Nephron progenitor cell (in vitro differentiated cells): ENCODE measurements at regions not wholly inside any gene's neighbourhood (a gene's known extent, or its start where the extent isn't known, plus 50 kb on each side); places are given as distances from the start of the nearest gene placed in this dataset.

Experiments
- DNase-seq: peaks from one replicate; pipeline ENCODE4 v3.0.0; 2021
- H3K27ac Mint-ChIP-seq: 2 replicates; pipeline ENCODE4 v1.8.0; 2021; ENCODE audit warnings: mild to moderate bottlenecking, moderate library complexity, mixed read lengths
- H3K27me3 Mint-ChIP-seq: 2 replicates; pipeline ENCODE4 v1.8.0; 2021; ENCODE audit warnings: mild to moderate bottlenecking, low read depth, mixed read lengths; ENCODE audit not compliant: poor library complexity
- H3K36me3 Mint-ChIP-seq: 2 replicates; pipeline ENCODE4 v1.8.0; 2021; ENCODE audit warnings: low read depth, mixed read lengths
- H3K4me1 Mint-ChIP-seq: 2 replicates; pipeline ENCODE4 v1.8.0; 2021; ENCODE audit warnings: mixed read lengths
- H3K4me3 Mint-ChIP-seq: 2 replicates; pipeline ENCODE4 v1.8.0; 2021; ENCODE audit warnings: mild to moderate bottlenecking, moderate library complexity, mixed read lengths
- H3K9me3 Mint-ChIP-seq: 2 replicates; pipeline ENCODE4 v1.8.0; 2021; ENCODE audit warnings: mild to moderate bottlenecking, moderate library complexity, mixed read lengths
- TF ChIP-seq, protein P1 (sequence below): fragments of 200-600 bp; sonication (generic); IDR thresholded peaks from 2 replicates; pipeline ENCODE4 v1.5.0; 2021; ENCODE audit warnings: antibody characterized with exemption

DNA sequence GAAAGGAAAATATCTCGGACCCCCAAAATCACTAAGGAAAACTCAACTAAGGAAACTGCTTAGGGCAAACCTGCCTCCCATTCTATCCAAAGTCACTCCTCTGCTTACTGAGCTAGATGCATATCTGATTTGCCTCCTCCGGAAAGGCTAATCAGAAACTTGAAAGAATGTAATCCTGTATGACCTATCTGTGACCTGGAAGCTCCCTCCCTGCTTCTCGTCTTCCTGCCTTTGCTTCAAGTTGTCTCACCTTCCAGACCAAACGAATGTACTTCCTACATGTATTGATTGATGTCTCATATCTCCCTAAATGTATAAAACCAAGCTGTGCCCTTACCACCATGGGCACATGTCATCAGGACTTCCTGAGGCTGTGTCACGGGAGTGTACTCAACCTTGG, 58.1 kb upstream of the SEC61G start:
- no peak for DNase-seq

DNA sequence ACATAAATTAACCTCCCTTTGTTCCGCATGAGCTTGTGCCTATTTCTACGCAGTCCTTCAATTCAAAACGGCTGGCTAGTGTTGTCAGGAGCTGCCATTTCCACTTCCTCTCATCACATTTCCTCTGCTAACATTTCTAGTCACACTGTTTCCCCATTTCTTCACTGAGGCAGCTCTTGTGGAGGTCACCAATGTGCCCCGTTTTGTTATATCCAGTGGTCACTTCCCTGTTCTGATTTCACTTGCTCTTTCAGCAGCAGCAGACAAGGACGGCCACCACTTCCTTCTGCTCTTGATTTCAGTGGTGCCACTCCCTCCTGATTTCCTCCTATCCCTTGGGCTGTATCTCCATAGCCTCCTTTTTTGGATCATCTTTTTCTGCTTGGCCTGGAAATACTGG, 64.8 kb upstream of the SEC61G start:
- DNase-seq, result no peak
- no peaks in the 10 kb centered on the region for H3K36me3 Mint-ChIP-seq
- no peak overlapping the region for H3K27ac Mint-ChIP-seq
- TF ChIP-seq, protein P1, sequence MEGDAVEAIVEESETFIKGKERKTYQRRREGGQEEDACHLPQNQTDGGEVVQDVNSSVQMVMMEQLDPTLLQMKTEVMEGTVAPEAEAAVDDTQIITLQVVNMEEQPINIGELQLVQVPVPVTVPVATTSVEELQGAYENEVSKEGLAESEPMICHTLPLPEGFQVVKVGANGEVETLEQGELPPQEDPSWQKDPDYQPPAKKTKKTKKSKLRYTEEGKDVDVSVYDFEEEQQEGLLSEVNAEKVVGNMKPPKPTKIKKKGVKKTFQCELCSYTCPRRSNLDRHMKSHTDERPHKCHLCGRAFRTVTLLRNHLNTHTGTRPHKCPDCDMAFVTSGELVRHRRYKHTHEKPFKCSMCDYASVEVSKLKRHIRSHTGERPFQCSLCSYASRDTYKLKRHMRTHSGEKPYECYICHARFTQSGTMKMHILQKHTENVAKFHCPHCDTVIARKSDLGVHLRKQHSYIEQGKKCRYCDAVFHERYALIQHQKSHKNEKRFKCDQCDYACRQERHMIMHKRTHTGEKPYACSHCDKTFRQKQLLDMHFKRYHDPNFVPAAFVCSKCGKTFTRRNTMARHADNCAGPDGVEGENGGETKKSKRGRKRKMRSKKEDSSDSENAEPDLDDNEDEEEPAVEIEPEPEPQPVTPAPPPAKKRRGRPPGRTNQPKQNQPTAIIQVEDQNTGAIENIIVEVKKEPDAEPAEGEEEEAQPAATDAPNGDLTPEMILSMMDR, result no peak
- H3K27me3 Mint-ChIP-seq, result no peaks in the 10 kb centered on the region
- peaks cover 25% of the 10 kb centered on the region for H3K9me3 Mint-ChIP-seq
- no peak overlapping the region for H3K4me3 Mint-ChIP-seq
- H3K4me1 Mint-ChIP-seq, result peaks cover 9% of the 10 kb centered on the region

More for the DNA sequence above, 58.1 kb upstream of the SEC61G start:
- H3K4me1 Mint-ChIP-seq, result peaks cover 17% of the 10 kb centered on the region
- peak overlapping the region; percentile 49 for H3K27ac Mint-ChIP-seq
- H3K36me3 Mint-ChIP-seq, result no peaks in the 10 kb centered on the region
- H3K4me3 Mint-ChIP-seq, result peak overlapping the region; percentile 46
- peaks cover 7% of the 10 kb centered on the region for H3K9me3 Mint-ChIP-seq
- TF ChIP-seq, protein P1, result no peak
- H3K27me3 Mint-ChIP-seq, result peaks cover 14% of the 10 kb centered on the region

DNA sequence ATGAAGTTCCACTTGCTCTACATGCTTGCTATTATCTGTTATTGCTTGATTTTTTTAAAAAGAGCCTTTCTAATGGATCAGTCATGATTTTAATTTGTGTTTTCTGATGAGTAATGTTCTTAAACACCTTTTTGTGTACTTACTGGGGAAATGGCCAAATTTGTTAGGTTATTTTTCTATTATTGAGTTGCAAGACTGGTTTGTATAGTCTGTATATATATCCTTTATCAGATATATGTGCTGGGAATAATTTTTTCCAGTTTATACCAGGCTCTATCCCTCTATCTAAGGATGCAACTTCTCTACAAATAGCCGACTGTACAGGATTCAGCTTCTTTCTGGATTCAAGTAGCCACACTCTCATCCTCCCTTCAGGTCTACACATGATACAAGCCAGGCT, 65.6 kb upstream of the SEC61G start:
- no peak overlapping the region for H3K4me3 Mint-ChIP-seq

DNA sequence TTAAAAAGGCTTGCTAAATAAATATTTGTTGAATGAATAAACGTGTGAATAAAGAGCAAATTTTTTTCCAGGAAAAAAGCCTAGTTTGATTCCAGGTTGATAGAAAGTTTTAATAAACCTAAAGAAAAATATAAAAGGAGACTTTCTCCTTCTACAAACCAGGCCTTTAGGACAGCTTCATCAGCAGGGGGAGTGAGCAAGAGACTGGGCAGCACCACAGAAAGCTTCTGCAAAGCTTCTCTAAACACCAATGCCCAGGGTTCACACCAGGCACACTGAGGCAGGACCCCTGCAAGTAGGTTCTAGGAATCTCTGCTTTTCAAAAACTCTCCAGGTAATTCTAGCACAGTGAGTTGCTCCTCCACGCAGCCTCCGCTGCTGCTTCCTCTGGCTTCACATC, 66.4 kb upstream of the SEC61G start:
- TF ChIP-seq, protein P1, result no peak
- no peak overlapping the region for H3K4me3 Mint-ChIP-seq
- peaks cover 5% of the 10 kb centered on the region for H3K4me1 Mint-ChIP-seq

More for the DNA sequence above, 65.6 kb upstream of the SEC61G start:
- Mint-ChIP-seq H3K36me3 (no peaks in the 10 kb centered on the region), H3K27ac (no peak overlapping the region), H3K27me3 (no peaks in the 10 kb centered on the region), H3K4me1 (peaks cover 9% of the 10 kb centered on the region), H3K9me3 (peaks cover 34% of the 10 kb centered on the region)
- DNase-seq, result no peak
- TF ChIP-seq, protein P1, result no peak

DNA sequence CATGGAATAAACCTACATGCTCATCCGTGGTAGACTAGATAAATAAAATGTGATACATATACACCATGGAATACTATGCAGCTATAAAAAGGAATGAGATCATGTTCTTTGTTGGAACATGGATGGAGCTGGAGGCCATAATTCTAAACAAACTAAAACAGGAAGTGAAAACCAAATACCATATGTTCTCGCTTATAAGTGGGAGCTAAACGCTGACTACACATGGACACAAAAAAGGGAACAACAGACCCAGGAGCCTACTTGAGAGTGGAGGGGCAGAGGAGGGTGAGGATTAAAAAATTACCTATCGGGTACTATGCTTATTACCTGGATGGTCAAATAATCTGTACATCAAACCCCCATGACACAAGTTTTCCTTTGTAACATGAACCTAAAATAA, 68.7 kb upstream of the SEC61G start:
- H3K4me3 Mint-ChIP-seq, result no peak overlapping the region
- no peak overlapping the region for H3K27ac Mint-ChIP-seq
- DNase-seq, result no peak
- peaks cover 39% of the 10 kb centered on the region for H3K9me3 Mint-ChIP-seq
- TF ChIP-seq, protein P1, result no peak
- H3K27me3 Mint-ChIP-seq, result peaks cover 4% of the 10 kb centered on the region
- H3K4me1 Mint-ChIP-seq, result peaks cover 8% of the 10 kb centered on the region
- no peaks in the 10 kb centered on the region for H3K36me3 Mint-ChIP-seq

More for the DNA sequence above, 66.4 kb upstream of the SEC61G start:
- H3K27me3 Mint-ChIP-seq, result no peaks in the 10 kb centered on the region
- H3K27ac Mint-ChIP-seq, result no peak overlapping the region
- no peaks in the 10 kb centered on the region for H3K36me3 Mint-ChIP-seq
- peaks cover 39% of the 10 kb centered on the region for H3K9me3 Mint-ChIP-seq
- DNase-seq, result no peak

DNA sequence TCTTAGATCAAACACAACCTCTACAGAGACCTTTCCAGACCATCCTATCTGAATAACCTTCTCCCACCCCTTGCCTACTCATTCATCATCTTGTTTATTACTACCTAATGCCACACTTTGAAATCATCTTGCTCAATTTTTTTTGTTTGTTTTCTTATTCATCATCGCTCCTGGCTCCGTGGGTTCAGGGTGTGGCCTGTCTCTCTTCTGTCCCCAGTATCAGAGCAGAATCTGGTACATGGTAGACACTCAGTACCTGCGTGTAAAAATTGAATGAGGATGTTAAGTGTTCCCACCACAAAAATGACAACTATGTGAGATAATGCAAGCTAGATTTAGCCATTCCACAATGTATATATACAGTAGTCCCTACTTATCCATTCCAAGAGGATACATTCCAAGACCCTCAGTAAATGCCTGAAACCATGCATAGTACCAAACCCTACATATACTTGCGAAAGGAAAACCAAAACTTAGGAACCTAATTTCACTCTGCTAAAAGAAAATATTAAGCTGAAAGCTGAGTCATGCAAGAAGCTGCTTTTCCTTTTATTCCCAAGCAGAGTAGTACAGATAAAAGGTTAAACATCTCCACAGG, 72.1 kb upstream of the SEC61G start:
- H3K4me3 Mint-ChIP-seq, result no peak overlapping the region
- H3K9me3 Mint-ChIP-seq, result peaks cover 42% of the 10 kb centered on the region
- H3K36me3 Mint-ChIP-seq, result no peaks in the 10 kb centered on the region
- H3K27me3 Mint-ChIP-seq, result peaks cover 4% of the 10 kb centered on the region
- DNase-seq, result no peak
- H3K4me1 Mint-ChIP-seq, result peaks cover 12% of the 10 kb centered on the region
- TF ChIP-seq, protein P1, result no peak
- H3K27ac Mint-ChIP-seq, result no peak overlapping the region
